GM19239 (cell line): ENCODE measurements at regions not wholly inside any gene's neighbourhood (a gene's known extent, or its start where the extent isn't known, plus 50 kb on each side); places are given as distances from the start of the nearest gene placed in this dataset.
"Not testable (repeated sequence)": the region's sequence is repeated elsewhere in the genome, so short reads cannot be mapped to it uniquely, and the experiment has no call there.

Experiments used
- DNase-seq: peaks from one replicate; pipeline ENCODE4 v3.0.0; 2011; ENCODE audit warnings: low spot score; ENCODE audit not compliant: insufficient read length
- FAIRE-seq: peaks from 2 replicates; lab custom pipeline; 2011; peaks lifted over from hg19 to GRCh38; lab: Jason Lieb, UNC

DNA sequence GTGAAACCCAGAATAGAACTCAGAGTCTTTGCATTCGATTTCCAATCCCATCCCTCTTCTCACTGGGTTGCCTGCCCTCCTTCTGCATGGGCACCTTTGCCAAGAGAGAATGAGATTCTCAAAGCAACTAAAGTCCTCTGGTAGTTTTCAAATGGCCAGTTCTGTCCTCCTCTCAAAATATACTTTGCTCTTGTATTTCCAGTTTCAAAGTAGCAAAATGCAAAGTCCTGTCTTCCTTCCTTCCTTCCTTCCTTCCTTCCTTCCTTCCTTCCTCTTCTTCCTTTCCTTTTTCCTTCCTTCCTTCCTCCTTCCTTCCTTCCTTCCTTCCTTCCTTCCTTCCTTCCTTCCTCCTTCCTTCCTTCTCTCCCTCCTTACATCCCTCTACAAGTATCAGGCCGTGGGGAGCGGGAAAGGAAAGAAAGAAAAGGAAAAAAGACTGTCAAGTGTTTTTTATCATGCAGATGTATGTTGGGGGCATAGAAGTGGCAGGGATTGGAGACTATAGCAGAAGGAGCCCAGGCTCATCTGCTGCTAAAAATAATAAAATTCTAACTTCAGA lies 265.2 kb downstream of the CD83 start:
- FAIRE-seq: no peak
- no peak for DNase-seq

DNA sequence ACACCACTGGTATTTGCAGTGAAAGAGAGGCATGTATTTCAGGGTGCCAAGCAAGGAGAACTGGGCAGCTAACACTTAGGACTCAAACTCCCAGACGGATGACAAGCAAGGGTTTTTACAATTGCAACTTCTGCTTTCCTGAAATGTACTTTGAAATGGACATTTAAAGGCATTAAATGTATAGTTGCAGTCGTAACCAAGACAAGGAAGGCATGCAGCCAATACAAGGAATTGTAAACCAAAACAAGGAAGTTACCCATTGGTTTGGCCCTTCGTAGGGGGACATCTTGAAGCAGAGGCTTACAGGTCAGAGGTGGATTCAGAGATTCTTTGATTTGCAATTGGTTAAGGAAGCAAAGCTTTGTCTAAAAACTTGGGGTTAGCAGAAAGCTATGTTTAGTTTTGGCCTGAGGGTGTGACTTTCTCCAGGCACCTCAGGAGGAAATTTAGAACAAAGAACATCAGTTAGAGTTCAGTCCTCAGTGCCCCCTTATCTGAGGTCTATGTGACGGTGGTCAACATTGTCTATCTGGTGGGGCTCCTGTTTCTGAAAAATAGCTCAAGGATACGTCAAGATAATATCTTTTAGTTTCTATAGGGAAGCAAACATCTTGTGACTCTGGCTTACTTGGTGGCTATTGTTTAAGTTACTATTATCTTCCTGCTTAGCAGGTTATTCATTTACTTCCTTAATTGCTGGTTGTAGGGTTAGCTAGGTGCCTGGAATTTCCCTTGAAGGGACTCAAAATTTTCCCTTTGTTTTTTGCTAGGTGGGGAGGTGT lies 266.0 kb downstream of the CD83 start:
- DNase-seq (no peak), FAIRE-seq (peak; percentile 47)

DNA sequence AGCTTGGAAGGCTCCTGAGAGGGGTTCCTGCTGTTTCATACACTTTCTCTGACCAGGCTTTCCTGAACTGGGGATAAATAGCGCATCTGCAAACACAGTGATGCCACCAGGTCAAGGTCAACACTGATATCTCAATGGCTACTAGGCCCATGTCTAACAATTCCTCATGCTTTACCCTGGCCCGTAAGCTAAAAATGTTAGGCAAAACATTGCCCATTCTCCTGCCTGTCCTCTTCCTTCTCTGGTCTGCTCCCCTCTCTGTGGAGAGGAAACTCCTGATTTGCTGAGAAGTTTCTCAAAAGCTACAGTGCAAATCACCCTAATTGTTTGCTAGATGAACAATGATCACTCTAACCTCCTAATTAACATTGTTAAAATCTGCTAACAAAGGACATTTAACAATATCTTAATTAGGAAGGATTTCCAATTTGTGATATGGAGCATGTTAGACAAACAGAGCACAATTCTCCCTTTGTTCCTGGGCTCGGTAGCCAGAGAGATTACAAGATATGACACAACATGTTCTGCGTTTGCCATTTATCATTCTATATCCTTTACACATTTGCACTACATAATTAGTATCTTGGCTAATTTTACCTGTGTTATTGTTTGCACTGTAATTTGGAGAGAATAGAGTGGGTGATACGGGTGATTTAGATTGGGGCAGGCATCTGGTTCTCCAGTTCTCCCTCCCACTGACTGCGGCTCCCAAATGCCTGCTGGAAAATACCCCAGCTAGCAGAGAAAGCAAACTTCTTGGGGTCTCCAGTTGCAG lies 266.8 kb downstream of the CD83 start:
- FAIRE-seq (no peak), DNase-seq (no peak)

DNA sequence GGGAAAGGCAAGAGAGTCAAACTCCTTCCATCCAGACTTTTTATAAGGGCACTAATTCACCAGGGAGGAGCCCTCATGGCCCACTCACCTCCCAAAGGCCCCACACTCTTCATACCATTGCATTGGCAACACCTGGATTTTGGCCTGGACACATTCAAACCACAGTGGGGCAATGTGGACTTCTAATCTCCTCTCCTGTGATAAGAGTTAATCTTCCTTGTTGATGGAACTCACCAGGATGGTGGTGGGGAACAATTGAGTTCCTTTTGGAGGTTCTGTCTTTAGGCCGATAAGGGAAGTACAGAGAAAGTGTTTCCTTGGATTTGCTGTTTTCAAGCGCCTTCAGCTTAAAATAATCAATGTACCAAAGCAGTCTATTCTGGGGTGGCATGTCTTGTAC lies 268.7 kb downstream of the CD83 start:
- DNase-seq (no peak), FAIRE-seq (no peak)

DNA sequence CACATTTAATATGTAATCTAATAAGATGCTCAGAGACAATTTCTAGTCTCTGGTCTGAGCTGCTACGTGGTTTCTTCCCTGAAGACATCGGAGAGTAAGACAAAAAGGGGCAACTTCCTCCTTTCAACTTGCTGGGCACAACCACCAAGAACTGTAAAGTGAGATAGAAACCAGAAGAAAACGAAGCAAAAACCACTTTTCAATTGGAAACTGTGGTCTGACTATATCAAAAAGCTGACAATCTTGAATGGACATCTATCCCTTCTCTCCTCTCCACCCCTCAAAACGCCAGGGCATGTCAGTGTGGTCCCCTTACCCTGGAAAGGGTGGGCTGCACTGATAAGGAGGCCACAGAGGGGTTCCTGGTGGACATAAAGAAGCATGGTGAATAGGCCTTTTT lies 269.1 kb downstream of the CD83 start:
- DNase-seq (peak; percentile 16), FAIRE-seq (peak; percentile 51)

DNA sequence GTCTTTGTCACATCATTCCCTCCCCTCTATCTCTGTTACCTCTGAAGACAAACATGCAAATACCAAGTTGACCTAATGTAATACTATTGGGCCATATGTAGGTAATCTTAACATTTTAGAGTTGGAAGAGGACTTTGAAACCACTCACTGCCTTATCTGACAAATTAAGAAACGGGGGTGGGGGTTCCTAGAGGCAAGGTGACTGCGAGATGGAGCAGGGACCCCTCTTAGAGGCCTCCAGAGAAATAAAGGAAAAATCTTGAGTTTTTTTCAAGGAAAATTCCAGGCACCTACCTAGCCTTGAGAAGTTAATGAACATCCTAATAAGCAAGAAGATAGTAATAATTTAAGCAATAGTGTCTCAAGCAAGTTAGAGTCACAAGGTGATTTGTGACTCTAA lies 270.8 kb downstream of the CD83 start:
- no peak for DNase-seq
- no peak for FAIRE-seq

DNA sequence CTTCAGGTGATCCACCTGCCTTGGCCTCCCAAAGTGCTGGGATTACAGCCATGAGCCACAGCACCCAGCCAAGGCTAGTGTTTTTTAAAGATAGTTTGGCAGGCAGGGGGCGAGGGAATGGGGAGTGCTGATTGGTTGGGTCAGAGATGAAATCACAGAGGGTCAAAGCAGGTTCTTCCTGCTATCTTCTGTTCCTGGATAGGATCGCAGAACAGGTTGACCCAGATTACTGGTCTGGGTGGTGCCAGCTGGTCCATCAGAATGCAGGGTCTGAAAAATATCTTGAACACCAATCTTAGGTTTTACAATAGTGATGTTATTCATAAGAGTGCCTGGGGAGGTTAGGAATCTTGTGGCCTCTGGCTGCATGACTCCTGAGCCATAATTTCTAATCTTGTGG lies 272.2 kb downstream of the CD83 start:
- DNase-seq, FAIRE-seq: not testable (repeated sequence)

DNA sequence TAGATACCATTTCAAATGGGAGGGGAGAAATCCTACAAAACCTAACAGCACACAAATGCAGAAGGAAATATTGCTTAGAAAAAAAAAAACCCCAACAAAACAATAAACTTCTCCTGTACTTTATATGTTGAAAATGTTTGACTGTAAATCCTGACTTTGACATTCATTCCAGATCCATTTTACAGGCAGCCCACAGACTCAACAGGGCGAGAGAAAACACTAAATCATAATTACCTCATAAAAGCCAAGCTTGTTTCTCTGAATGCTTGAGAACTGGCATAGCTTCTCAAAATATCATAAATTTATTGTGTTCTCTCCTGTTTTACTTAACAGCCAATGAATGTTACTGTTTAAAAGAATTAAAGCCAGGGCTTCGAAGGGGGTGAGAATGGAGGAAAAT lies 273.2 kb downstream of the CD83 start:
- DNase-seq: no peak
- FAIRE-seq: no peak

DNA sequence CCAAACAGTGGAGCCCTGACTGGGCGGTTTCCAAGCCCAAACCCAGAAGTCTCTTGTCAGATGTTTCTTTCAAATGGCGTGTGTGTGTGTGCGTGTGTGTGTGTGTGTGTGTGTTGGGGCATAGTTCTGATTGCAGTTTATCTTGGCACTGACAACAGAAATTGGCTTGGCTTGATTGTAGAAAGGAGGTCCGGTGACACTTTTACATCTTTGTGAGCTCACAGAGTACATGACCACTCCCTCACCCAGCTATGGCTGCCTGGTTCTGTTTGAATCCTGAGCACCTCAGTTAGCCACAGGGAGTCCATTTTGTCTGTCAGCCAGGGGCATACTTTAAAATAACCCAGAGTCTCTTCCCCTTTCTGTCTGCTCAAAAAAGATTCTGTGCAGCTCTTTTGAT lies 276.3 kb downstream of the CD83 start:
- FAIRE-seq (no peak), DNase-seq (no peak)

DNA sequence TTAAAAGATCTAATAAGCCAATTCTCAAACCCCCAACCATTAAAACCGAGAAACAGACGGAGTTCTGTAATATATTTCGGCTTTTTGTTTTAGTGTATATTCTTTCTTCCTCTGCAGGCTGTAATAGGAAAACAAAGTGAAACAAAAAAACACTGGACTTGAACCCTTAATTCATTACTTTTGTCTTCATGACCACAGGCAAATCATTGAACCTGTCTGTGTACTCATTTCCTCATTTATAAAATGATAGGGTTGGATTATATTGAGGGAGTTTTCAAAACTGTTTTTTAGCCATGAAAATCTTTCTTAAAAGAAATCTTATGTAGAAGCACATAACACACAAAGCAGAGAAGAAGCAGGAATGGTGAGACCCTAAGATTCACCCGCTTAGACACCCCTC lies 278.8 kb downstream of the CD83 start:
- no peak for DNase-seq
- no peak for FAIRE-seq

DNA sequence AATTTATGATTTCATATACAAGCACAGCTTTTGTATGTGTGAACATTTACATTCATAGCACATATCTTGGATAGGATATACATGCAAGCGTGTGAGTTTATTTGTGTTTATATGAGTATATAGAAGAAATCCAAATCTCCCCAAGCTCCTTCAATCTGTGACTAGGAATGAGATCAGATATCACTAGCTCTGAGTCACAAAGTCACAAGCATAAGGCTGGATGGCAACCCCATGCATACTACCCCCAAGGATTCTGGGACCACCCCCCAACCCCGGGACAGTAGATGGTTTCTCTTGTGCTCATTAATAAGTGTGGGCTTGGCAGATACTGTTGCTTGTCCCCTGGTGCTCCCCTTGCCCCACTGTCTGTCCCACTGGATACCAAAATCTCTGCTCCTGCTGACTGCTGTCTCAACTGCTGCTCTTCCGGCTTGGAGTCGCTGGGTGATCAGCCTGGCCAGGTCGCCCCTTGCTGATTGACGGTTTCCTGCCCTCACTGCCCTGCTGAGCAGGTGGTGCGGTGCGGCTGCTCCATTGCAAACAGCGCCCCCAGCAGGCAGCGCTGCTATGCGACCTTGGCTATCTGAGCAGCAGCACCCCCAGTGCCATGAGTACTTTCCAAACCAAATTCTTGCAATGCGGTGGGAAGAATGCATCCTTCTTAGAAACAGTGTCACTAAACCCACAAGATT lies 279.4 kb downstream of the CD83 start:
- FAIRE-seq (peak; percentile 28), DNase-seq (peak; percentile 8)

DNA sequence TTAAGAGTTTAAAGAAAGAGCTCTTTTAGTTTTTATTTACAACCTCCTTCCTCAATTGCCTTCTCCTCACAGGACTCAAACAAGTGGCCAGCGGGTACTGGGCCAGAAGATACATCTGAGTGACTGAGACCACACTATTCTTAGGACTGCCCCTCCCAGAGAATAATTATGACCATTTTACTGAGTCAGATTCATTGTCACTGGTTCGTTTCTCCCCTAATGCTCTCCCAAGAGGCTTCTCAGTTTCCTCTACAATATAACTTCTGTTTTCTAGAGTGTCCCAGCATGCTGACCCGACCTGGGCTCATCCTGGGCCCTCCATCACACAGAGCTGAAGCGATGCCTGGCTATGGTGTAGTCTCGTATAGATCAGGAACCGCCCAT lies 279.9 kb downstream of the CD83 start:
- FAIRE-seq: no peak
- no peak for DNase-seq

DNA sequence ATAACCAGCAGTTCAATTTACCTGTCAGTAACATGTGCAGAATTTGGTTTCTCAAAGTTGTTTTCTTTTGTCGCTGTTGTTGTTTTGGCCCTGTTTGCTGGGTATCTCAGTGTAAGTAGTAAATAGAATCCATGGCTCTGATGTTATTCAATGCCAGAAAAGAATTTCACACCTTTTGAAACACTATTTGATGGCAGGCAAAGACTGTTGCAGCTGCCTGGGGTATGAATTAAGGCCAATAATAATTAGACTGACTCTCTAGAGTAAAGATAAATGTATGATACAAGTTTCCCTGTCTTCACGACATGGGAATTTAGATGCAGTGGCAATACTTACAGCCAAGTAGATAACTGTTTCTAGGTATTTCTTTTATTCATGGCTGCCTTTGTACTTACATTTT lies 281.4 kb downstream of the CD83 start:
- DNase-seq (no peak), FAIRE-seq (no peak)

DNA sequence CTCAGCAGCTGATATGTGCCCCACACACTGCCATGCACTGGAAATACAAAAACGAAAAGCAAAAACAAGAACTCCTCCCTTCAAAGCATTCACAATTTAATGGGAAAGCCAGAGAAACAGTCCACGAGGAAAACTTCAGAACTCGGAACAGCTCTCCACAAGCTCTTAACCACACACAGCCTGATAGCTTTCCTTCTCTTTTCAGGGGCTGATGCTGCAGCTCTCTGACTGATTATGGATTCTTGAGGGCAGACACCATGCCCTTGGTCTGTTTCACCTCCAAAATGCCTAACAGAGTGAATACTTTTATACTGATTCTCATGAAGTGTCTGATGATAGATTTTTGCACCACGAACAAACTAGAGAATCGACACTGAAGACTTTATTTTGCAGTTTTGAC lies 282.1 kb downstream of the CD83 start:
- FAIRE-seq: no peak

DNA sequence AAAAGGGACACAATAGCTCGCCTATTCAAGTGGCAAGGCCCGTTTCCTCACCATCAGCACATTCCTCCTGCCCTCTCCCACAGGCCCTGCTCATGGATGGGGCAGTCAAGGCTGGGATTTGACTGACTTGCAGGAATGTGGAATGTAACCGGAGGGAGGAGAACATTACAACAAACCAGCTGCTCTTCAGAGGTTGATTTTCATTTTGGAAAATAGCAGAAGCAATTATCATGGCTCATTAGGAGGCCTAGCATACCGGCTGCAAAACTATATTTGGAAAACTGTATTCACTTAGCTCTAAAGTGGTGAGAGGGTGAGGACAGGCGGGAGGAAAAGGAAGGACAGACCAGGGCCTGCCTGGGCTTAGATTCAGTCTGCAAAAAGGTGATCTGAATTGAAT lies 283.7 kb downstream of the CD83 start:
- FAIRE-seq: no peak
- DNase-seq: no peak

More for the DNA sequence above, 282.1 kb downstream of the CD83 start:
- no peak for DNase-seq

DNA sequence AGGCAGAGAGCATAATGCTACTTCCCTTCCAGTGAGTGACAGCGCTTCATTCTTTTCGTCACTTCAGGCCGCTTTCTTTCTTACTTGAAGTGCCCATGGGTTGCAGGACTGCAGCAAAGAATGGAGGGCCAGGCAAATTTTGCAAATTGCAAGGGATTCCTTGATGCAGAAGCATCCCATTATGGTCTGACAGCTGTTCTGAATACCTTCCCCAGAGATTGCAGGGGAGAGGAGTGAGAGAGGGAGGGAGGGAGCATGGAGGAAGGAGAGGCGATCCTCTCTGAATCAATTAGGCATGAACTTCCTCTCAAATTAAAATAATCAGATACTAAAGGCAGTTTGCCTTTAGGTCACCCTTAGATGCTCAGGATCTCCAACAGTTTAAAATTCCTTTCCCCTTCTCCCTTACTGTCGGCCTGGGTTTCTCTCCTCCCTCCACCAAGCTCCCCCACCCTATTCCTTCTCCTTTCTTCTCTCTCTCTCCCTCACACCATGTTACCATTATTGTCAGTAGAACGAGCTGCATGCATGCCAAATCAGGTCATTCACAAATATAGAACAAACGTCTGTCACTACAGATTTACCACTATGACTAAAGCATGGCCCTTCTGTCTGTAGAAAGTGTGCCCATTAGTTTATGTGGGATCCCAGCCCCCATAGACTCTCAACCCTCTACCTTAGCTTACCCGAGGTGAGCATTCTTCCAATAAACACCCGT lies 289.2 kb downstream of the CD83 start:
- FAIRE-seq (no peak), DNase-seq (no peak)

DNA sequence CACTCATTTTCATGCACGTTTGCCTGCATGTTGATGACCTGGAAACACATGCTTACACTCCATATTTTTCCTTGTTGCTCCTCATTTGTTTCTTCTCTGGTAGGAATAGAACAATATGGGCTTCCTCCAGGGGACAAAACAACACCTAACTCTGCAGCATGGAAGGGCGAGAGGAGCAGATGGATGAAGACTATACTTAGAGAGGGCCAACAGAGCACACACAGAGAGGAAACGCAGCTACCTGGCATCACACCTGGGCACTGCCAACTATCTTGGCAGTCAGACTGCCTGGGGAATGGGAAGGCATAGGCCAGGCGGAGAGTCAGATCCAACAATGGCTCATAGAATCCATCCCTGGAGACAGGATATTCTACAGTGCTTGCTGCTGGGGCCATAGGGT lies 290.9 kb downstream of the CD83 start:
- DNase-seq (no peak), FAIRE-seq (no peak)

DNA sequence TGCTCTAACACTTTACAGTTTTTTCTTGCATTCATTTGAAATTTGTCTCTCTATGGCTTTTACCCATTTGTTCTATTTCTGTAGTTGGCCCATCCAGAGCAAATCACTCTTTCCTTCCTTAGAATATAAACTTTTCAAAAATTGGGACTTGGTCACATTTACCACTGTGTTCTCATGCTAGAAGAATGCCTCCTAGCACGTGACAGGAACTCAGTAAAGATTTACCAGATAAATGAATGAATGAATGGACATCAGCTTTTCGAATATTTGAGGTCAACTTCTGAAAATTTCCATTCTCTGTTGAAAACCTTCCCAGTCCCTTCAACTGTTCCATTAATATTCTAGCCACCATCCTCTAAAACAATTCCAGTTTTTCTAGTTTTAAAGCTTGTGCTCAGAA lies 294.5 kb downstream of the CD83 start:
- FAIRE-seq (no peak), DNase-seq (no peak)

DNA sequence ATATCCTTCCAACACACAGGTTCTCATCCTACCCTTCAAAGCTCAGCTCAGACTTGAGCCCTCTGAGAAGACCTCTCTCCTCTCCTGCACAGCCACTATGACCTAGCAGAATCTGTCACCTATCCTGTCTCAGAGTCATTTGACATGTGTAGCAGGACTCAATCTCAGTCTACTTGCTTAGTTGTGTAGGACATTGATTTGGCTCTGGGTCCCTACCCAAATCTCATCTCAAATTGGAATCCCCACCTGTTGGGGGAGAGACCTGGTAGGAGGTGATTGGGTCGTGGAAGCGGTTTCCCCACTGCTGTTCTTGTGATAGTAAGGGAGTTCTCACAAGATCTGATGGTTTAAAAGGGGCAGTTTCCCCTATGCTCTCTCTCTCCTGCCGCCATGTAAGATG lies 297.9 kb downstream of the CD83 start:
- no peak for FAIRE-seq

DNA sequence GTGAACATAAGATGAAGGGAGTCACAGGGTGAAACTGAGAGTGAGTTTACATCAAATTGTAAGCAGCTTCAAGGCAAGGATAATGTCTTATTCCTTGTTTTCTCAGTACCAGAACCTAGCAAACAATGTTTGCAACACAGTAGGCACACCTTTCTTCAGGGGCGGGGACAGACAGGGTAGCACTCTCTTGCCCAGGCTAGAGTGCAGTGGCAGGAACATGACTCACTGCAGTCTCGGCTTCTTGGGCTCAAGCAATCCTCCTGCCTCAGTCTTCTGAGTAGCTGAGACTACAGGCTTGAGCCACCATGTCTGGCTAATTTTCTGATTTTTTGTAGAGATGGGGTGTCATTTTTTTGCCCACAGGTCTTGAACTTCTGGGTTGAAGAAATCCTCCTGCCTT lies 299.8 kb downstream of the CD83 start:
- DNase-seq: no peak
- no peak for FAIRE-seq

More for the DNA sequence above, 297.9 kb downstream of the CD83 start:
- DNase-seq: no peak
